NCI-H2107 treated with DMSO at 0.1 percent for 48 hours (cell line): ENCODE measurements at regions not wholly inside any gene's neighbourhood (a gene's known extent, or its start where the extent isn't known, plus 50 kb on each side); places are given as distances from the start of the nearest gene placed in this dataset.

Experiments used
- DNase-seq: peaks from one replicate; lab custom pipeline; 2025; ENCODE audit not compliant: unreplicated experiment; lab: John Stamatoyannopoulos, UW

DNA sequence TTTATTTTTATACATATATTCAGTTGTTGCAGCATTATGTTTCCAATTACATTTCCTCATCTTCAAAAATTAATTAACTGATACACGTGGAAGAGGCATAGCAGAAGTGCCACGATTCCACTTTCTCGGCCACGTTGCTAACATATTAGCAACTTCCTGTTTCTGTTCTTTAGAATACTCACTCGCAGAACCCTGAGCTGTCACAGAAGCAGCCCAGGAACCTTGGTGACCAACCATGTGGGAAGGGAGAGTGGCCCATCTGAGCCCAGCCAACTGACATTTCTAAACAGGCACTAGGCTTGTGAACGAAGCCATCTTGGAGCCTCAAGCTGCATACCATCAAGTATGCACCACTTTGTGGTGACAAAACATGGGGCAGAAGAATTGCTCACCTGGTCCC is 350.1 kb downstream of the CBLN2 start:
- no peak for DNase-seq

DNA sequence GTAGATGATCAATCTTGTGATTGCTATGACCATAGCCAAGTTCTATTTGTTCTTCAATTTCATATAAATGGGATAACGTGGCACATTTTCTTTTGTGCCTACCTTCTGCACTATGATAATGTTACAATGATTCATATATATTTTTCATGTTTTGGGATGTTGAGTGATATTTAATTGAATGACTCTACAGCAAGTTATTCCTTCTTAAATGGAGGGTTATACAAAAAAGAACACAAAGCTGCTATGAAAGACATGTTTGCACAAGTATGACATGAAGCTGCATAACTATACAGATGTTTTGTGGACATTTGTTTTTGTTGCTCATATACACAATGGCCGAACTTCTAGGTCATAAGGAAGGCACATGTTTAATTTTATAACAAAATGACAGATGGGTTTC is 356.2 kb downstream of the CBLN2 start:
- DNase-seq = no peak

DNA sequence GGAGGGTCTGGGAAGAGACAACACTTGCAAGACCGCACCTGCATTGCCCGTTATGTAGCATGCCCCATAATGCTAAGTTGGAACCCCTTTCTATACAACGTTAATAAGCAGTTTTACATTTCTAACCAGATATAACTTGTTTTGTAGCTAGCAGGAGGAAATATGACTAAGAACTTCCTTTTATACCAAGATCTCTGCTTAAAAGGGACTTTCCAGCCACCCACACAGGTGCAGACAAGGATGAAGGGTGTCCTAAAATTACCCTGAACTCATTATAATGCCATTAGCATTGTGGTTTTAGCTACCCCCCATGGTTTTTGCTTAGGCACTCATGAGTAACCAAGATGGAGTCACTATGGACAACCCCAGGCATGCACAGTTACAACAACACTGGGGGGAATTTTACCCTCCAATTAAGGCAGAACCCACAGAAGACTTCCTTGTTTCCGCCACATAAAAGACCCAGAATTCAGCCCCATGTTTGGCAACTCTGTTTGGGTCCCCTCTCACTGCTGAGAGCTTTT is 362.8 kb downstream of the CBLN2 start:
- no peak for DNase-seq

DNA sequence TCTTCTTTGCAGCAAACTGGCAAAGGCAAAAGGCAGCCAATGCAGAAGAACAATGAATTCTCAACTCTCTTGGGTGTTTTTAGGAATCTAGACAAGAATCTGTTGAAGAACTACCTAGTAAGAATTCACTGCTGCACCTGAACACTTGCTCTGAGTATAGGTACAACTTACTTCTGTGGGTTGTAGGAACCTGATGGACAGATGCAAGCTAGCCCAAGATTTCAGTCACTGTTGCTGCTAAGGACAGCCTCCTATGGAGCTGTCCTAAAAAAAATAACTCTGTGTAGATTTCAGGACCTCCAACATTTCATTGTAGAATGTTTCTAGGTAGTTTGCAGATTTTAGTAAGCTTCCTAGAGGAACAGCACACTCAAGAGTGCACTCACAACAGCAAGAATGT is 363.5 kb downstream of the CBLN2 start:
- no peak for DNase-seq

DNA sequence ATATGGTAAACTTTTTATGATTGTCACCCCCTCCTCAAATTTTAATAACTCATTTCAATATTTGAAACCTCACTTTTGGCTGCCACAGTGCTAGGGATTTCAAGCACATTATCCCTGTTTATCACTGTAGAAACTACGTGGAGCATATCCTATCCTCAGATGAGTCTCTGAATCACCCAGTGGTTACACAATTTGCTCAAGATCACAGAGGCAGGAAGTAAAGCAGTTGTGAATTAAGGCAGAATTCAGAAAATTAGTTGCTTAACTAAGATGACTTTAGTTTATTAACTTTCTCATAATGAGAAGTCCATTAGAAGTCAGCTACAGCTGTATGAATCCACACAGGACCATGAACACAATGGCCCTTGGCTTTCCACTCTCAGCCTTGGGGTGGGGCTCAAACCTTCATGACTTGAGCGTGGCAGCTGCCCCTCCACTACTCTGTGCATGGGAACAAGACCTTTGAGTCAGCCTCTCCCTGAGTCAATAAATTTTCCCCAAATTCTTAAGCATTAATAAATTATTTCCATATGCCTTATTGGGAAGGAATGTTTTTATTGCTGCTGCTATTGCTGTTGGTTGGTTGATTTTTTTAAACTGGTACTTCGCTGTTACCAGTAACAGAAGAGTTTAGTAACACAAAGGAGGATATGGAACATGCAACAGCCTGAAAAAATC is 369.0 kb downstream of the CBLN2 start:
- DNase-seq = no peak

DNA sequence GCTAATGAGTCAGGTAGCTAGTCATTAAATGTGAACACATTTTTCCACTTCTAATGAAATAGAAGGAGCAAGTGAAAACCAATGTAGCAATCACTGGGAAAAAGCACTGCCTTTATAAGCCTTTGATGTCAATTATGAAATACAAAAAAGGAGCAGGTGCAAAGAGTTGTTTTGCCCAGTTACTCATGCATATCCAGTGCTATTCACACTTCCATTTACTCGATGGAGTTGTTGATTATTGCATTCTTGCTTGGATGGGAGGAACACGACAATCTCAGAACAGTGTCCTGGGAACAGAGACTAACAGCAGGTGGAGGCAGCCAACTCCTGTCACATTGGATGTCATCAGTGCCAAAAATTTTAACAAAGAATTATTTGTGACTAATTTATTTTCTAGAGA is 372.5 kb downstream of the CBLN2 start:
- peak; percentile 98 for DNase-seq

DNA sequence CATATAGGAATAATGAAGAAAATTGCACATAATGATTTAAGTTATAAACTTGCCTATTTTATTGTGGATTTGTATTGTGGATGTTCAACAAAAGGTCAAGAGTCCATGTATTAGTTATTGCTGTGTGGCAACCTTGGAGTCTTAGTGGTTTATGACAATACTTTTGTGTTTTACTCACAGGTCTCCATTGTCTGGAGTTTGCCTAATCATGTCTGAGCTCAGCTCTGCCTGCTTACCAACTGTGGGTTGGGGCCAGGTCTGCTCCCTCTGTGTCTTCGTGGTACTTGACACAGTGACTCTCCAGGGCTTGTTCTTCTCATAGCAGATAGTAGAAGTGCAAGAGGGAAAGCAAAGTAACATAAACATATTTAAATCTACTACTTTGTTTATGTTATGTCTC is 382.5 kb downstream of the CBLN2 start:
- peak; percentile 37 for DNase-seq

DNA sequence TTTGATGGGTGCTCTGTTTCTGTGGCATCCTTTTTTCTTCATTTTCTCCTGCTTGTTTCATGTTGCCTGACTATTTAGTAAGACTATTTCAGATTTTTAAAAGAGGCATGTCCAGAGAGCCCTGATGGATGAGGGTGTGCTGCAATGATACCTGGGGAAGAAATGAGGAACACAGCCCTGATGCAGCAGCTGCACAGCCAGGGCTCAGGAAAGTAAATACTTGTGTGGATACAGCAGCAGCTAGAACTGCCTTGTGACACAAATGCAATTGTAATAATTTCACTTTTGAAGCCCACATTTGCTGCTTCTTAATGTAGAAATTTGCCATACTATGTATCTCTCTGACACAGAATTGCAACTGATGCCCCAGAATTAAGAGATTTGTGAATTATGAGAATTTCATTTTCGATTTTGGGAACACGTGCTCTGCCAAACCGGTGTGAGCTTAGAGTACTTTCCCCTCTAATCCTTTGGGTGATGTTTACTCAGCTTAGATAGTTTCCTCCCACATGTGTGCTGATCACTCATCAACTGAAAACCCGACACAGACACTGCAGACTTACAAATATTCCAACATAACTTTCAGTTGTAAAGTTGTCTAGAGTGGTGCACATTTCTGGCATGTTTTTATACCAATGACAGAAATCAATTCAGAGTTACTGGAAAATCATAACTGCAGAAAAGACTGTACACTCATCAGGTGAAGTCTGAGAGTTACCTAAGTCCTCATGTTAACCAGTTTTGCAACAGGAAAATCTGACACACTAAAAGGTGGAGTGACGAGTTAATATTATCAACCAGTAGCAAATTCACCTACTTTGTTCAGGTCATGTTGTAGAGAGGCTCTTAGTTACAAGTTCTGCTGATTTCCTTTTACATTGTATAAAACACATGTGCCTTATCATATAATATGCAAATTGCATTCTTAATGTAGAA is 383.4 kb downstream of the CBLN2 start:
- peak; percentile 84 for DNase-seq

DNA sequence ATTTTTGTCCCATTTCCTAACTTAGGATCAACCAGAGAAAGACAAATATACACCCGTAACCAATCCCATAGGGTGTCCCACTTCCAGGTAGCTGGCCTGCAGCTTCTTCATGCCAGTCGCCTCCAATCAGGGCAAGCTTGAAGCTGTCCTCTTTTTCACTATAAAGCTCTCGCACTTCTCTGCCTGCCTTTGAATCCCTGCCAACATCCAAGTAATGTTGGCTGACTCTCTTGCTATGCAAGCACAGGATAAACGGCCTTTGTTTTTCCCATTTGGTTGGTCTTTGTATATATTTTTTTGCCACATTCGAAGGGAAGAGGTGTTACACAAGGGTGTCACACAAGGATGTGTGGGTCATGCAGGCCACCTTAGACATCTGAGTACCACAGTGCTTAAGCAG is 388.8 kb downstream of the CBLN2 start:
- no peak for DNase-seq

DNA sequence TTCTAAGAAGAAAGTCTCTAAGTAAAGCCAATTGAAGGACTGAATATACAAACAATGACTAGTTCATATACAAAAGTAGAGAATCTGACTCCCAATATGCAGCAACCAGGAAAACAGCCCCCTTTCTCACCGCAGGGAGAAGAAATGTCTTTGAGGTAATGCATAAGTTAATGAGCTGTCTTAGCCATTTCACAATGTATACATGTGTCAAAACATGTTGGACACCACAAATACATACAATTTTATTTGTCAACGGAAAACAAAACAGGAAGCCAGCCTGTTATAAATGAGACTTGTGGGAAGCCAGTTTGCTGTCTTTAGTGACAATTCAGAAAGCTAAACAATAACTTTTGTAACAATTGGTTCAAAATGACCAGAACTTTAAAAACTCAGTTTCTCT is 389.2 kb downstream of the CBLN2 start:
- no peak for DNase-seq

DNA sequence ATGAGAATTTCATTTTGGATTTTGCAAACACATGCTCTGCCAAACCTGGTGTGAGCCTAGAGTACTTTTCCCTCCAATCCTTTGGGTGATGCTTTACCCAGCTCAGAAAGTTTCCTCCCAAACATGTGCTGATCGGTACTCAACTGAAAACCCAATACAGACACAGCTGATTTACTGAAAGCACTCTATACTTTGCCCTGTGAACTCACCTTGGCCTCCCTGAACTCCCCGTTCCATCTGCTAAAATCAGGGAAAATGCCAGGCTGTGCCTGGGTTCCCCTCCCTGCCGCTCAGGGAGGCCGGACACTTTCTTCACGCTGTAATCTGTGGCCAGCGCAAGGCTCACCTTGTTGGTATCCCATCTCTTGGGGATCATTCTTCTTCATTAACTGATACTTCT is 391.2 kb downstream of the CBLN2 start:
- DNase-seq = no peak

DNA sequence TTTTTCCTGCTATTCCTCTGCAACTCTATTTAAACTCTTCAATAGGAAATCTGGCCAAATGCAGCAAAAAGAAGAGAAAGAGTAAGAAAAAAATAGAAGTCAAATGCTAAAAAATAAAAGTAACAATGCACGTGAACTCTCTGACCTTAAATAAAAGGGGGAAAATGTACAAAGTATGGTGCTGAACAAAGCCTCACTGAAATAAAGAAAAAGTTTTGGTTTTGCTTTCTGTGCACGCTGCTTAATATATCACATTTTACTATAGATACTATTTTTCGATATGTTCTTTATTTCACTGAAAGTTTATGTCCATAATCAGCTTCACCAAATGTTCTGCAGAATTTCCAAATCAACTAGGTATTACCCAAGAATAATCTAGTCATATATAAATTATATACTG is 396.3 kb downstream of the CBLN2 start:
- no peak for DNase-seq

DNA sequence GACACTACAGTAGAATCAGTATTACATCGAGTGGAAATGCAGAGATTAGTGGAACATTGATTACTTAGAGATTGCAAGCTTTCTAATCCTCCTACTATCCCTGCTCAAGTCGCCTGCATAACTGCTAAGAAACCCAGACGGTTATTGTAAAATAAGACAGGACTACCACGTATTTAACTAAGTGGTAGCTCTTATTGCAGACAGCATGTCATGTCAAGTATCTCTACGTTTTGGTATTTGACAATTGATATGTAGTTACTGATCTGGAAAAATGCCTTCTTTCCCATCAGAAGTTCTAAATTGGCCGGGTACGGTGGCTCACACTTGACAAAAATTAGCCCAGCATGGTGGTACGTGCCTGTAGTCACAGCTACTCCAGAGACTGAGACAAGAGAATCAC is 404.1 kb downstream of the CBLN2 start:
- DNase-seq = no peak

DNA sequence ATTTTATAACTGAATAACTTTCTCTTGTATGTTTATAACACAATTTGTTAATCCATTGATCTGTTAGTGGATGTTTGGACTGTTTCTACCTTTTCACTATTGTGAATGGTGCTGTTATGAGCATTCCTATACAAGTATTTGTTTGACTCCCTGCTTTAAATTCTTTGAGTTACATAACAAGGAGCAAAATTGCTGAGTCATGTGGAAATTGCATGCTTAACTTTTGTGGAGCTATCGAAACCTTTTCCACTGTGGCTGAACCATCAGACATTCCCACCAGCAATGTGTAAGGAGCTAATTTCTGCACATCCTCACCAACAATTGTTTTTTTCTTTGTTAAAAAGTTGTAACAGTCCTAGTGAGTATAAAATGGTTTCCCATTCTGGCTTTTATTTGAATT is 415.5 kb downstream of the CBLN2 start:
- DNase-seq = no peak

DNA sequence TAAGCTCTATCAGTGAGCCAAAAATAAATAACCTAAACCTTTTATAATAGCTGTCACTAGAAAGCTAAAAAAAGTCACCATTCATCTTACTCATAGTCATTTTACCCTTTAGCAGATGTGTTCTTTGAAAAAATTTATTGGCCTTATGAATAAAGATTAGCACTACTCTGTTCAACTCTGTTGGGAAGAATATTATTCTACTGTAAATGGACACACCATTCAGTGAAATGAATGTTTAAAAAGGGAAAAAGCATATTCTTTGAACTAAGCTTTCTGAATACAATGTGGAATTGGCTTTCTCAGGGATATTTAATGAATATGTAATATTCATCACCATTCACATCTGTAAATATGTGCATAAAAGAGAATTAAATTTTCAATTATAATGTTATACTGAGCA is 422.0 kb downstream of the CBLN2 start:
- peak; percentile 47 for DNase-seq

DNA sequence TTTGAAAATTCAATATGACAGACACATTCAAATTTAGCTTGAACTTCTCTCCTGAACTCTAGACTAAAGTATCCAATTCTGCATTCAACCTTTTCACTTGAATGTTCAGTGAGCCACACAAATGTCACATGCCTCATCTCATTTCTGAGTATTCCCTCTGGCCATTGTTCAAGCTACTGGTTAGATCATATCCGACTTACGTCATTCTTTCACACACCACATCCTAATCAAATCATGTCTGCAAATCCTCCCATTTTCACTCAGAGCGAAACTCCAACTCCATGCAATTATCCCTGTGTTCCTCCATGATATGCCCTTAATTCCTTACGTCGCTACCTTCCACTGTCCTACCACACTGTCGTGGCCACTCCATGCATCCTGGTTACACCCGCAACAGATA is 425.1 kb downstream of the CBLN2 start:
- DNase-seq = no peak

DNA sequence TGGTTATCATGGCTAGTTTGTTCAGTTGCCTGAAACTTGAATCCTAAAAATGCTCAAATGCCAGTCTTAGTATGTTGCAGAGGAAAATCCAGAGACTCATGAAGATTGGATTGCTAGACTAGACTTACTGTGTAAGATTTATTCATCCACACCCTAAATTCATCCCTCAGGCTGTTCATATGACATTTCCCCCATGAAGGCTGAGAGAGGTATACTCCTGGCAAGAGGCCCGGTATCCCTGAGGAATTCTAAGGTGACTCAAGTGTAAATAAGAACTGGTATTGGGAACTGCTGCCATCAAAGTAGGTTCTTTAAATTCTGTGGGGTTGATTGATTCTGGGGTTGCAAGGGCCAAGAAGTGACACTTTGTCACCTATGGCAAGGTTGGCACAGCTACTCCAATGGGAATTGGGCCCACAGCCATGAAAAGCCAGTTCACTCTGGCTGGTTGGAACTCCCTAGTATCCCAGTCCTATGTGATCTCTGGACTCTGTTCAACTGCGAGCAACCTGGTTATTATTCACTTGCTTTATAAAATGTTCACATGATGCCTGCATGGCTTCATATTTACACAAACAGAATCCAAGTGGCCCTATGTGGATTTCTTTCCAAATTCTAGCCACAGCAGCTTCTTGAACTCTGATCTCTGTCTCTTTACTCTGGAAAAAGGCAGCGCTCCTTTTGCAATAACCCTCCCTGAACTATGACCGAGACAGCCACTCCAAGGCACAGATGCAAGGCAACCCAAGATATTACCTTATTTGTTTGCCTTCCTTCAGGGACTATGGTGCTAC is 429.1 kb downstream of the CBLN2 start:
- no peak for DNase-seq

DNA sequence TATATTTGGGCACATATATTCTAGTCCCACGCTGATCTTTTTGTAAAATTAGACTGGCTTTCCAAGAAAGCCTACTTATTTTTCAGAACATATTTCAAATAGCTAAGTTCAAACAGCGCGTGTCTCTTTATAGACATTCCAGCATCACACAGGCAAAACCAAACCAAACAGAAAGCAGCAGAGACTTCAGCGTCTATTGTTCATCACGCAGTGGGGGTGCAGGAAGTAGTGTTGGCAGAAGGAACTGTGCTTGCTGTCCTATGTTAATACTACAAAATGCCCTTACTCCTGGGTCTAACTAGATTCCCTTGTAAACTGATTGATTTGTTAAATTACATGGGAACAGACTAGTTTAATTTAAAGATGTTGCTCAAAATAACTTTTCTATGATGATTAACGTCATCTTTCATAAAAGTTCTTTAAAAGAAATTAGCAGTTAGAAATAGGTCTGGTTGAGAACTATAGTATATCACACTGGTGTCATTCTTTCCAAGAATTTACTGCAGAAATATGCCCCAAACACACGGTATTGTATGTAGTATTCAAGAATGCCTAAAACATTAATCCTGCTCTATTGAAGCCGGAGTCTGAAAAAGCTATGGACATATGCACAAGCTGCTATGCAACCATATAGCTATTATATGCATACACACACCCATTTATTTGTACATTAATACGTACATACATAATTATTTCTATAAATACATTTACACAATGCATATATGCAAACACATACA is 436.3 kb downstream of the CBLN2 start:
- DNase-seq = peak; percentile 56

DNA sequence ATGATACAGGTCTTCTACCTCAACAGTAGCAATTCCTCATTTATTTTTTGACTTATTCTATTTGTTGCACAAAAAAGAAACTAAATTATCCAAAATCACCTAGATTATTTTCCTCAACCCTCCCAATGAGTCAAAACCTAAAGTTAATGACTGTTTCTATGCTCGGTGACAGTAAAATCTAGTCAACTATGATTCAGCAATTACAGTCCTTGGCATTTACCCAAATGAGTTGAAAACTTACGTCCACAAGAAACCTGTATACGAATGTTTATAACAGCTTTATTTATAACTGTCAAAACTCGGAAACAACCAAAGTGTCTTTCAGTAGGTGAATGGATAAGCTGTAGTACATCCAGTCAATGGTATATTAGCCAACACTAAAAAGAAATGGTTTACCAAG is 439.3 kb downstream of the CBLN2 start:
- DNase-seq = no peak

DNA sequence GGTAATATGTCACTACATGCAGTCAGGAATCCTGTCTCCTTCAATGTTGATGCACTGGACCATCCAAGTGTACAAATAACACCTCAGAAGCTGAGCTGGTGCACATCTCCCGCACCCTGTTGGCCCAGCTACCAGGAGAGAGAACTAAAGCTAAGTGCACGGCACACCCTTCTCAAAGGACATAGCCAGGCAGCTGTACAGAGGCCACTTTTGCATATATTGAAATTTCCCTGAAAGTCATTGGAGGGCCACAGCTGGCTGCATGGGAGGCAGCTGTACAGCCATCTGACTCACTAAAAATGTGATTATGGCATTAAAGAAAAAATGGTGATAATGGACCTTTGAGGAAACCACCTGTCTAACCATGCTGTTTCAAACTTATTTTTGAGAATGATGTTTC is 441.7 kb downstream of the CBLN2 start:
- DNase-seq = no peak

DNA sequence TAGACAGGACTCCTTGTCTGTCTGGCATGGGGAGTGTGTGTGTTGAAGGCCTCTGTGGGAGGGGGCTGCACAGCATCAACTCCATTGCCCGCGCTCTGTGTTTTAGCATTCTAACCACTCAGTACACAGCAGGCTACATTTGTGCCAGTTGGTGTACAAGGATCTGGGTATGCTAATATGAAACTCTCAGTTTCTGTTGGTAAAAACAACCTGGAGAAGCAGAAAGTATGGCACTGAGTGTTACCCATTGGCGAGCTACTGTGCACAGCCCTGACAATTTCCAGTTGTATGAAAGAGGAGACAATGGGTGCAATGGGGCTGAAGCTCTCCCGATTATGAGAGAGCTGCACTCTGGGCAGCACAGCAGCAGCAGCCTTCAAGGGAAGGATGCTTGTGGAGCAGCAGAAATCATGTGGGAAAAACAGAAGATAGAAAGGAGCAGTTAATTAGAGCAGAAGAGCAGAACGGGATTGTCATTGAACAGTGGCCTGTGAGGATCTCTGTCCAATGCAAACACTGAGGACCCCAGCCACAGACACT is 443.6 kb downstream of the CBLN2 start:
- no peak for DNase-seq
